ENCODE measurements at regions not wholly inside any gene's neighbourhood (a gene's known extent, or its start where the extent isn't known, plus 50 kb on each side); places are given as distances from the start of the nearest gene placed in this dataset.

GRCh38 chr12:126355346-126355745 lies 1290.1 kb downstream of the AACS start:
- no peak for TF ChIP-seq CTCF (IDR thresholded peaks at IDR 0.05; ENCODE audit: control insufficient read depth, insufficient read depth, low read depth, low read length, missing control alignments)
- no peak for DNase-seq (ENCODE audit: low read depth)
- H3K4me3 ChIP-seq (ENCODE audit: control insufficient read depth, low read depth, low read length), result no peak overlapping the region

GRCh38 chr12:126358806-126359205 lies 1293.6 kb downstream of the AACS start:
- TF ChIP-seq CTCF (IDR thresholded peaks at IDR 0.05; ENCODE audit: control insufficient read depth, insufficient read depth, low read depth, low read length, missing control alignments), result no peak

GRCh38 chr12:126359216-126359615 lies 1294.0 kb downstream of the AACS start:
- DNase-seq (ENCODE audit: low read depth), result no peak
- no peak overlapping the region for H3K4me3 ChIP-seq (ENCODE audit: control insufficient read depth, low read depth, low read length)
- no peak for TF ChIP-seq CTCF (IDR thresholded peaks at IDR 0.05; ENCODE audit: control insufficient read depth, insufficient read depth, low read depth, low read length, missing control alignments)

More at GRCh38 chr12:126358806-126359205, 1293.6 kb downstream of the AACS start:
- no peak overlapping the region for H3K4me3 ChIP-seq (ENCODE audit: control insufficient read depth, low read depth, low read length)
- no peak for DNase-seq (ENCODE audit: low read depth)

- TF ChIP-seq CTCF (IDR thresholded peaks at IDR 0.05; ENCODE audit: control insufficient read depth, insufficient read depth, low read depth, low read length, missing control alignments), result no peak
- DNase-seq (ENCODE audit: low read depth), result no peak
- no peak overlapping the region for H3K4me3 ChIP-seq (ENCODE audit: control insufficient read depth, low read depth, low read length)
These were observed 1296.6 kb downstream of the AACS start for GRCh38 chr12:126361804-126362203.

GRCh38 chr12:126362493-126362892 lies 1297.3 kb downstream of the AACS start:
- DNase-seq (ENCODE audit: low read depth), result no peak
- no peak overlapping the region for H3K4me3 ChIP-seq (ENCODE audit: control insufficient read depth, low read depth, low read length)
- no peak for TF ChIP-seq CTCF (IDR thresholded peaks at IDR 0.05; ENCODE audit: control insufficient read depth, insufficient read depth, low read depth, low read length, missing control alignments)

- H3K4me3 ChIP-seq (ENCODE audit: control insufficient read depth, low read depth, low read length), result no peak overlapping the region
- DNase-seq (ENCODE audit: low read depth), result no peak
- TF ChIP-seq CTCF (IDR thresholded peaks at IDR 0.05; ENCODE audit: control insufficient read depth, insufficient read depth, low read depth, low read length, missing control alignments), result no peak
These were observed 1297.7 kb downstream of the AACS start for GRCh38 chr12:126362964-126363363.
